GM12891 (cell line): ENCODE measurements at regions not wholly inside any gene's neighbourhood (a gene's known extent, or its start where the extent isn't known, plus 50 kb on each side); places are given as distances from the start of the nearest gene placed in this dataset.

Experiments
- DNase-seq: peaks from one replicate; pipeline ENCODE4 v3.0.0; 2011; ENCODE audit warnings: low spot score; ENCODE audit not compliant: insufficient read length
- FAIRE-seq: peaks from 2 replicates; lab custom pipeline; 2011; peaks lifted over from hg19 to GRCh38; lab: Jason Lieb, UNC
- PAX5 ChIP-seq: IDR thresholded peaks from 2 replicates; pipeline ENCODE4 v1.6.1; 2011; ENCODE audit warnings: low read length, moderate library complexity, mild to moderate bottlenecking; ENCODE audit not compliant: insufficient read depth, severe bottlenecking
- POLR2A ChIP-seq: IDR thresholded peaks from 2 replicates; pipeline ENCODE4 v1.6.1; 2011; ENCODE audit warnings: low read depth, low read length, control low read depth
- POLR2AphosphoS5 ChIP-seq: IDR thresholded peaks from 2 replicates; pipeline ENCODE4 v1.6.1; 2011; ENCODE audit warnings: low read depth, low read length, control low read depth
- POU2F2 ChIP-seq: IDR thresholded peaks from 2 replicates; pipeline ENCODE4 v1.6.1; 2011; ENCODE audit warnings: low read depth, mild to moderate bottlenecking, control low read depth, low read length, moderate library complexity
- SPI1 ChIP-seq: IDR thresholded peaks from 2 replicates; pipeline ENCODE4 v1.6.1; 2011; ENCODE audit warnings: low read depth, low read length, control low read depth
- TAF1 ChIP-seq: IDR thresholded peaks from 2 replicates; pipeline ENCODE4 v1.6.1; 2011; ENCODE audit warnings: low read depth, low read length, control low read depth

- TF ChIP-seq POU2F2 (no peak), POLR2A (no peak), SPI1 (no peak), PAX5 (no peak), POLR2AphosphoS5 (no peak), TAF1 (no peak)
- FAIRE-seq = no peak
Measured at GRCh38 chr6:156352861-156353260, 424.3 kb upstream of the ARID1B start.

GRCh38 chr6:156351346-156351966 is 425.7 kb upstream of the ARID1B start:
- no peak for DNase-seq
- TF ChIP-seq PAX5 (no peak), POLR2A (no peak), SPI1 (no peak), TAF1 (no peak), POLR2AphosphoS5 (no peak), POU2F2 (no peak)
- FAIRE-seq = no peak

More at GRCh38 chr6:156352861-156353260, 424.3 kb upstream of the ARID1B start:
- no peak for DNase-seq

- DNase-seq (no peak), FAIRE-seq (no peak)
- TF ChIP-seq PAX5 (no peak), SPI1 (no peak), TAF1 (no peak), POLR2A (no peak), POLR2AphosphoS5 (no peak), POU2F2 (no peak)
Measured at GRCh38 chr6:156350337-156350736, 426.8 kb upstream of the ARID1B start.

GRCh38 chr6:156348849-156349248 is 428.3 kb upstream of the ARID1B start:
- FAIRE-seq (no peak), DNase-seq (no peak)
- TF ChIP-seq TAF1 (no peak), PAX5 (no peak), POLR2A (no peak), SPI1 (no peak), POU2F2 (no peak), POLR2AphosphoS5 (no peak)

- DNase-seq (no peak), FAIRE-seq (no peak)
- TF ChIP-seq TAF1 (no peak), POLR2A (no peak), SPI1 (no peak), POU2F2 (no peak), POLR2AphosphoS5 (no peak)
Measured at GRCh38 chr6:156348424-156348823, 428.8 kb upstream of the ARID1B start.

GRCh38 chr6:156347656-156348055 is 429.5 kb upstream of the ARID1B start:
- TF ChIP-seq POLR2A (no peak), TAF1 (no peak), POLR2AphosphoS5 (no peak), PAX5 (no peak), POU2F2 (no peak), SPI1 (no peak)
- FAIRE-seq = no peak
- no peak for DNase-seq

GRCh38 chr6:156347246-156347645 is 429.9 kb upstream of the ARID1B start:
- DNase-seq (no peak), FAIRE-seq (no peak)
- TF ChIP-seq POLR2A (no peak), POLR2AphosphoS5 (no peak), PAX5 (no peak), TAF1 (no peak), POU2F2 (no peak), SPI1 (no peak)

GRCh38 chr6:156345700-156346099 is 431.5 kb upstream of the ARID1B start:
- FAIRE-seq = no peak

GRCh38 chr6:156344491-156344890 is 432.7 kb upstream of the ARID1B start:
- DNase-seq (no peak), FAIRE-seq (no peak)
- TF ChIP-seq PAX5 = no peak
- no peak for TF ChIP-seq POLR2AphosphoS5

More at GRCh38 chr6:156345700-156346099, 431.5 kb upstream of the ARID1B start:
- DNase-seq = no peak
- TF ChIP-seq SPI1 (no peak), PAX5 (no peak), POLR2AphosphoS5 (no peak), POLR2A (no peak), TAF1 (no peak), POU2F2 (no peak)

- DNase-seq (no peak), FAIRE-seq (no peak)
- TF ChIP-seq SPI1 (no peak), POLR2A (no peak), TAF1 (no peak), POU2F2 (no peak)
Measured at GRCh38 chr6:156337801-156338200, 439.4 kb upstream of the ARID1B start.
